ENCODE measurements at regions not wholly inside any gene's neighbourhood (a gene's known extent, or its start where the extent isn't known, plus 50 kb on each side); places are given as distances from the start of the nearest gene placed in this dataset.

- TF ChIP-seq CTCF (IDR thresholded peaks at IDR 0.05) (no peak), POLR2AphosphoS5 (IDR thresholded peaks at IDR 0.05; ENCODE audit: low read depth, low read length) (no peak), SIN3A (IDR thresholded peaks at IDR 0.05; ENCODE audit: borderline replicate concordance, insufficient read depth, low read depth, low read length) (no peak), REST (IDR thresholded peaks at IDR 0.05; ENCODE audit: insufficient read depth in 1 of 2, low read depth in 2 of 2, low read length in 1 of 2) (no peak), TCF7L2 (IDR thresholded peaks at IDR 0.05; ENCODE audit: low read depth, low read length) (no peak)
These were observed 90.0 kb upstream of the PLPPR1 start for GRCh38 chr9:100938507-100938906.

Measured in Panc1 (cell line).